22Rv1 (cell line): ENCODE measurements at regions not wholly inside any gene's neighbourhood (a gene's known extent, or its start where the extent isn't known, plus 50 kb on each side); places are given as distances from the start of the nearest gene placed in this dataset.

ENCODE experiments used
- ZFX ChIP-seq: fragments of 450-650 bp; IDR thresholded peaks from 2 replicates; pipeline ENCODE4 v1.6.1; 2017; ENCODE audit warnings: antibody characterized with exemption, borderline replicate concordance
- TF ChIP-seq, protein P1 (sequence below): fragments of 450-650 bp; IDR thresholded peaks from 2 replicates; pipeline ENCODE4 v1.5.1; 2017; ENCODE audit warnings: mild to moderate bottlenecking

DNA sequence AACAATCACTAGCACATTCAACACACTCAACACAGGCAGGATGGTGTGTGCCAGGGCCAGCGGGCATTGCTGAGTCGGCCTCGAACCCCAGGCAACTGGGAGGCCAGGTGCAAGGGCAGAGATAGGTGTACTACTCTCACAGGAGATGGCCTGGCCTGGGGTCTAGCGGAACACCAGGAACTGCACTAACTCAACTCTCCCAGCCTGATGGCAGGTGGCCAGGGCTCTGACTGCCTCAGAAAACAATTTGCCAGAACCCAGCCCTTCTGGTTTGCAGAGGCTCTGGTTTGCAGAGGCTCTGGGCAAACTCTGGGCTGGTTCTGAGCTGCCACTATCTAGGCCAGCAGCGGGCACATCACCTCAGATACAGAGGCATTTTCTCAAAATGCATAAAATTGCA is 229.2 kb upstream of the CHRNA7 start:
- TF ChIP-seq, protein P1, sequence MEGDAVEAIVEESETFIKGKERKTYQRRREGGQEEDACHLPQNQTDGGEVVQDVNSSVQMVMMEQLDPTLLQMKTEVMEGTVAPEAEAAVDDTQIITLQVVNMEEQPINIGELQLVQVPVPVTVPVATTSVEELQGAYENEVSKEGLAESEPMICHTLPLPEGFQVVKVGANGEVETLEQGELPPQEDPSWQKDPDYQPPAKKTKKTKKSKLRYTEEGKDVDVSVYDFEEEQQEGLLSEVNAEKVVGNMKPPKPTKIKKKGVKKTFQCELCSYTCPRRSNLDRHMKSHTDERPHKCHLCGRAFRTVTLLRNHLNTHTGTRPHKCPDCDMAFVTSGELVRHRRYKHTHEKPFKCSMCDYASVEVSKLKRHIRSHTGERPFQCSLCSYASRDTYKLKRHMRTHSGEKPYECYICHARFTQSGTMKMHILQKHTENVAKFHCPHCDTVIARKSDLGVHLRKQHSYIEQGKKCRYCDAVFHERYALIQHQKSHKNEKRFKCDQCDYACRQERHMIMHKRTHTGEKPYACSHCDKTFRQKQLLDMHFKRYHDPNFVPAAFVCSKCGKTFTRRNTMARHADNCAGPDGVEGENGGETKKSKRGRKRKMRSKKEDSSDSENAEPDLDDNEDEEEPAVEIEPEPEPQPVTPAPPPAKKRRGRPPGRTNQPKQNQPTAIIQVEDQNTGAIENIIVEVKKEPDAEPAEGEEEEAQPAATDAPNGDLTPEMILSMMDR, result no peak
- TF ChIP-seq ZFX, result no peak
